ENCODE measurements at regions not wholly inside any gene's neighbourhood (a gene's known extent, or its start where the extent isn't known, plus 50 kb on each side); places are given as distances from the start of the nearest gene placed in this dataset.

DNA sequence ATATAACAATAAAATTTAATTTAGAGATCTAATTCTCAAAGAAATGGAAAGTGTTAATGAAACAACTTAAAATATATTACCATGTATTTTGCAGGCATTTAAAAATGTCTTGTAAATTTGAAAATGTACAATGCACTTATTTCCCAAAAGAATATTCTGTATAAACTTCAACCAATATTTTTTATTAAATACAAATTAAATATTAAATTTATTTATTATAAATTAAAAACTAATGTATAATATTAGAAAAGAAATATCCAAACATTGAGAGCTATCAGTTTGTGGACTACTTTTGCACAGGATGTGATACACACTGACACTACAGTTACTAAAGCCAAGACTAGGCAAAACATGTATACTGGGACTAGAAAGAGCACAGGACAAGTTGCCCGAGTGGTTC is 707.0 kb upstream of the NRSN1 start:
- TF ChIP-seq, protein P1, sequence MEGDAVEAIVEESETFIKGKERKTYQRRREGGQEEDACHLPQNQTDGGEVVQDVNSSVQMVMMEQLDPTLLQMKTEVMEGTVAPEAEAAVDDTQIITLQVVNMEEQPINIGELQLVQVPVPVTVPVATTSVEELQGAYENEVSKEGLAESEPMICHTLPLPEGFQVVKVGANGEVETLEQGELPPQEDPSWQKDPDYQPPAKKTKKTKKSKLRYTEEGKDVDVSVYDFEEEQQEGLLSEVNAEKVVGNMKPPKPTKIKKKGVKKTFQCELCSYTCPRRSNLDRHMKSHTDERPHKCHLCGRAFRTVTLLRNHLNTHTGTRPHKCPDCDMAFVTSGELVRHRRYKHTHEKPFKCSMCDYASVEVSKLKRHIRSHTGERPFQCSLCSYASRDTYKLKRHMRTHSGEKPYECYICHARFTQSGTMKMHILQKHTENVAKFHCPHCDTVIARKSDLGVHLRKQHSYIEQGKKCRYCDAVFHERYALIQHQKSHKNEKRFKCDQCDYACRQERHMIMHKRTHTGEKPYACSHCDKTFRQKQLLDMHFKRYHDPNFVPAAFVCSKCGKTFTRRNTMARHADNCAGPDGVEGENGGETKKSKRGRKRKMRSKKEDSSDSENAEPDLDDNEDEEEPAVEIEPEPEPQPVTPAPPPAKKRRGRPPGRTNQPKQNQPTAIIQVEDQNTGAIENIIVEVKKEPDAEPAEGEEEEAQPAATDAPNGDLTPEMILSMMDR (conservative IDR thresholded peaks at IDR 0.05), result no peak
- no peak for TF ChIP-seq EZH2 (IDR thresholded peaks at IDR 0.05; ENCODE audit: low read depth)
